ENCODE measurements at regions not wholly inside any gene's neighbourhood (a gene's known extent, or its start where the extent isn't known, plus 50 kb on each side); places are given as distances from the start of the nearest gene placed in this dataset.

GRCh38 chr16:79402356-79402755, 198.2 kb downstream of the MAF start:
- Histone ChIP-seq H3F3A (ENCODE audit: insufficient read depth, low read length) (no peaks in the 10 kb centered on the region), H3K27me3 (ENCODE audit: insufficient read depth, low read length) (no peaks in the 10 kb centered on the region), H3K36me3 (ENCODE audit: insufficient read depth, low read length) (no peaks in the 10 kb centered on the region), H4K20me1 (ENCODE audit: insufficient read depth, low read length) (no peaks in the 10 kb centered on the region), H3K4me3 (ENCODE audit: low read depth, low read length, poor library complexity, severe bottlenecking) (no peak overlapping the region), H3K27ac (ENCODE audit: low read depth, low read length, poor library complexity, severe bottlenecking) (no peak overlapping the region), H2AFZ (ENCODE audit: low read length) (no peak overlapping the region), H3K9me2 (ENCODE audit: low read depth, low read length) (no peaks in the 10 kb centered on the region), H3K4me2 (ENCODE audit: low read length) (no peak overlapping the region), H3K79me2 (ENCODE audit: insufficient read depth, low read length) (no peaks in the 10 kb centered on the region), H3K4me1 (ENCODE audit: insufficient read depth, low read length, severe bottlenecking) (no peaks in the 10 kb centered on the region), H3K9me3 (ENCODE audit: low read length) (no peaks in the 10 kb centered on the region), H3K9ac (ENCODE audit: low read length) (no peak overlapping the region)
- TF ChIP-seq CTCF (IDR thresholded peaks at IDR 0.05; ENCODE audit: low read length) (no peak), EZH2 (IDR thresholded peaks at IDR 0.05; ENCODE audit: borderline replicate concordance, low read length) (no peak)

GRCh38 chr16:79401782-79402181, 198.8 kb downstream of the MAF start:
- H3K4me3 ChIP-seq (ENCODE audit: low read depth, low read length, poor library complexity, severe bottlenecking), result no peak overlapping the region
- H3K36me3 ChIP-seq (ENCODE audit: insufficient read depth, low read length), result no peaks in the 10 kb centered on the region
- no peaks in the 10 kb centered on the region for H4K20me1 ChIP-seq (ENCODE audit: insufficient read depth, low read length)
- no peak overlapping the region for H3K9ac ChIP-seq (ENCODE audit: low read length)
- H3K27me3 ChIP-seq (ENCODE audit: insufficient read depth, low read length), result no peaks in the 10 kb centered on the region
- H3K79me2 ChIP-seq (ENCODE audit: insufficient read depth, low read length), result no peaks in the 10 kb centered on the region
- H3F3A ChIP-seq (ENCODE audit: insufficient read depth, low read length), result no peaks in the 10 kb centered on the region
- TF ChIP-seq EZH2 (IDR thresholded peaks at IDR 0.05; ENCODE audit: borderline replicate concordance, low read length), result no peak
- no peak for TF ChIP-seq CTCF (IDR thresholded peaks at IDR 0.05; ENCODE audit: low read length)
- H3K9me2 ChIP-seq (ENCODE audit: low read depth, low read length), result no peaks in the 10 kb centered on the region
- H2AFZ ChIP-seq (ENCODE audit: low read length), result no peak overlapping the region
- H3K9me3 ChIP-seq (ENCODE audit: low read length), result no peaks in the 10 kb centered on the region
- no peak overlapping the region for H3K4me2 ChIP-seq (ENCODE audit: low read length)
- H3K4me1 ChIP-seq (ENCODE audit: insufficient read depth, low read length, severe bottlenecking), result no peaks in the 10 kb centered on the region
- no peak overlapping the region for H3K27ac ChIP-seq (ENCODE audit: low read depth, low read length, poor library complexity, severe bottlenecking)

GRCh38 chr16:79401157-79401556, 199.4 kb downstream of the MAF start:
- Histone ChIP-seq H2AFZ (ENCODE audit: low read length) (no peak overlapping the region), H4K20me1 (ENCODE audit: insufficient read depth, low read length) (no peaks in the 10 kb centered on the region), H3K36me3 (ENCODE audit: insufficient read depth, low read length) (no peaks in the 10 kb centered on the region), H3F3A (ENCODE audit: insufficient read depth, low read length) (no peaks in the 10 kb centered on the region), H3K9me2 (ENCODE audit: low read depth, low read length) (no peaks in the 10 kb centered on the region), H3K27me3 (ENCODE audit: insufficient read depth, low read length) (no peaks in the 10 kb centered on the region), H3K4me2 (ENCODE audit: low read length) (no peak overlapping the region), H3K4me3 (ENCODE audit: low read depth, low read length, poor library complexity, severe bottlenecking) (no peak overlapping the region), H3K79me2 (ENCODE audit: insufficient read depth, low read length) (no peaks in the 10 kb centered on the region), H3K27ac (ENCODE audit: low read depth, low read length, poor library complexity, severe bottlenecking) (no peak overlapping the region), H3K9ac (ENCODE audit: low read length) (no peak overlapping the region), H3K9me3 (ENCODE audit: low read length) (no peaks in the 10 kb centered on the region), H3K4me1 (ENCODE audit: insufficient read depth, low read length, severe bottlenecking) (no peaks in the 10 kb centered on the region)
- TF ChIP-seq EZH2 (IDR thresholded peaks at IDR 0.05; ENCODE audit: borderline replicate concordance, low read length), result no peak
- TF ChIP-seq CTCF (IDR thresholded peaks at IDR 0.05; ENCODE audit: low read length), result no peak
